Motor neuron (in vitro differentiated cells): ENCODE measurements at regions not wholly inside any gene's neighbourhood (a gene's known extent, or its start where the extent isn't known, plus 50 kb on each side); places are given as distances from the start of the nearest gene placed in this dataset.

Source experiments
- ATAC-seq, 8 experiments: fragments of 200-7000 bp; cut with Tn5 transposase; replicated peaks in 6 of 8; 2 replicates each; pipeline ENCODE4 v1.8.0; 2021; ENCODE audit warnings: mild to moderate bottlenecking in 8 of 8, moderate library complexity in 8 of 8
- H3K27ac ChIP-seq, 2 donors: fragments of 250-450 bp; sonication (Bioruptor Pico); 2 replicates each; pipeline ENCODE4 v1.9.0; 2021; ENCODE audit warnings: antibody characterized with exemption in 2 of 2, mild to moderate bottlenecking in 2 of 2, moderate library complexity in 1 of 2
- H3K4me1 ChIP-seq, 2 donors: fragments of 250-450 bp; sonication (Bioruptor Pico); replicated peaks in 1 of 2; 2 replicates each; pipeline ENCODE4 v1.6.1; 2021; ENCODE audit warnings: antibody characterized with exemption in 2 of 2, mild to moderate bottlenecking in 2 of 2, moderate library complexity in 1 of 2
- H3K4me3 ChIP-seq, 5 donors: fragments of 250-450 bp; sonication (Bioruptor Pico); 2 replicates each; pipeline ENCODE4 v1.9.0; 2021; ENCODE audit warnings: antibody characterized with exemption in 5 of 5, mild to moderate bottlenecking in 5 of 5, moderate library complexity in 4 of 5
- WGBS, 10 experiments: fragments of 450-650 bp; shearing (Covaris generic); methylation state at CpG; one replicate each; pipeline ENCODE4 v1.0.0; 2022; 5-methylcytosine and 5-hydroxymethylcytosine counted together
- in situ Hi-C, 9 experiments: fragments of 400-800 bp; cut with MboI; loops; one replicate each; pipeline ENCODE4 v1.15.0; 2021; ENCODE audit warnings: low sequenced_read_pairs in 9 of 9, low pct_unique_long_range_greater_than_20kb in 2 of 9; ENCODE audit not compliant: unreplicated experiment in 9 of 9

DNA sequence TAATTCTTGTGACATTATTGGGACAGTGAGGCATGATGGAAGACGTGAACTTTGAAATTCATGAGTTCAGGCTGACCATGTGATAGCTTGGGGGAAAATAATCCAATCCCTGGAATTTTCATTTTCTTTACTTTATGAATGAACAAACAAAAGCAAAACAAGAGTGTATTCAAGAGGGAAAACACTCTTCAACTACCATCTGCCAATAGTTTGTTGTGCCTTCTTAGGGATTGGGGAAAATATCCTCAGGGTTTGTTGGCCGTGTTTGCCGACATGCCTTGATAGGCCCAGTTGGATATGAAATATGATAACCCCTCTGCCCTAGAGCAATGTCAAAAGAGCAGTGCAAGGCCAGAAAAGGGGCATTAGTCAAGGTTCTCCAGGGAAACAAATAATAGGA is 80.8 kb upstream of the CLNK start:
- no peak for ATAC-seq
- Histone ChIP-seq H3K4me1 (peaks cover 4 to 5% of the 10 kb centered on the region in 2 donors), H3K4me3 (no peak overlapping the region), H3K27ac (no peak overlapping the region)
- in situ Hi-C loops = no loop called here
- whole genome bisulfite sequencing, 10 experiments = 0 to 100% (median 83%) methylated on average over 1 to 3 of the region's 3 CpGs; no CpG with 5 or more reads in 1 of the 10 experiments

DNA sequence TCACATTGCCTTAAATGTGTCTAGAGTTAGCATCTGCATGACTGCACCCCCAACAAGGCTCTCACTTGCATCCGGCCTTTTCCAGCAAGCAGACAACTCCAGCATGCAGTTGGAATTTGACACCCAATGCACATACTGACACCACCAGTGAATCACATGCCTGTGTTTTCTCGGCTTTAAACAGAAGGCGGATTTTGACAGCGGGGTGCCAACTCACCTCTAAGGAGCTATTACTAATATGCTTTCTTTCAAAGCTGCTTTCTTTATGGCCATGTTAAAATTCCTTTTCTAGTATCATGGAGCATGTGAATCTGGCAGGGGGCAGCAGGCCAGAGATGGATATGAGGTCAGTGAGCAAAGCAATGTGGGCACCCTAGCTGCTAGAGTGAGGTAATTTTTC is 78.0 kb upstream of the CLNK start:
- peak; percentile 47 to 100 (median 74) for ATAC-seq
- Histone ChIP-seq H3K4me1 (peaks cover 4 to 5% of the 10 kb centered on the region in 2 donors), H3K4me3 (no peak overlapping the region), H3K27ac (no peak overlapping the region)
- in situ Hi-C loops = no loop called here
- 3 to 68% (median 60%) methylated on average over 1 to 4 of the region's 4 CpGs; no CpG with 5 or more reads in 5 of the 10 experiments for WGBS, 10 experiments

DNA sequence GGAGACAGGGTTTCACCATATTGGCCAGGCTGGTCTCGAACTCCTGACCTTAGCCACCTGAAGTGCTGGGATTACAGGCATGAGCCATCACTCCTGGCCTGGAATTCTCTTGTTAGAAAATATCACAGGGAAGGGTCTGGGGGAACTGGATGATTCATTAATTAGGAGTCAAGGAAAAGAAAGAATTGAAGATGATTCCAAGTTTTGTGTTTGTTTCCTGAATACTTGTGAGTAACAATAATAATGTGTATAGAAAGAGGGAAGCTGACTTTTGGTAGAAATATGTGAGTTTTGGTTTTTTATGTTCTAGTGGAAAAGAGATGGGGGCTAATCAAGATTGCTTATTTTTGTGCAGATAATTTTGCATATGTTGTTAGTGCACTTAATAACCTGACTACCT is 77.3 kb upstream of the CLNK start:
- in situ Hi-C loops = no loop called here
- Histone ChIP-seq H3K27ac (no peak overlapping the region), H3K4me1 (peaks cover 4 to 5% of the 10 kb centered on the region in 2 donors), H3K4me3 (no peak overlapping the region)
- ATAC-seq = no peak
- 0 to 100% (median 17%) methylated on average over 1 of the region's 1 CpG; no CpG with 5 or more reads in 3 of the 10 experiments for WGBS, 10 experiments

DNA sequence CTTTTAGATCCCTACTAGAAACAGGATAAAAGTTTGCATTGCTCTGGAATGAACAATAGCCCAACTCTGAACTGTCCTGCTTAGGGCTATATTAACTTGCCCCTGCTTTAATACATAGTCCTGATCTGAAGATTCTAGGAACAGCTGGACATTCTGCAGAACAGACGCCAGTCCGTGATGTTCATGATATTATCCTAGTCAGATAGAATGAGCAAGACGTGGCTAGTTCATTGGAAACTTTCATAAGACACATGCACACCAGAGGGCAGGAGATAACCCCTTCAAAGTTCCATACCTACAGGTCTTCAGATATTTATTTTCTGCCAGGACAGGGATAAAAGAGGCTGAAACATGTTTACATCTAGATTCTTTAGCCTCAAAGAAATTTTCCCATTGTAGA is 75.5 kb upstream of the CLNK start:
- Histone ChIP-seq H3K4me1 (peaks cover 4 to 5% of the 10 kb centered on the region in 2 donors), H3K4me3 (no peak overlapping the region), H3K27ac (no peak overlapping the region)
- no peak for ATAC-seq
- in situ Hi-C loops = no loop called here
- 23 to 100% (median 82%) methylated on average over 2 to 3 of the region's 3 CpGs; no CpG with 5 or more reads in 6 of the 10 experiments for WGBS, 10 experiments

DNA sequence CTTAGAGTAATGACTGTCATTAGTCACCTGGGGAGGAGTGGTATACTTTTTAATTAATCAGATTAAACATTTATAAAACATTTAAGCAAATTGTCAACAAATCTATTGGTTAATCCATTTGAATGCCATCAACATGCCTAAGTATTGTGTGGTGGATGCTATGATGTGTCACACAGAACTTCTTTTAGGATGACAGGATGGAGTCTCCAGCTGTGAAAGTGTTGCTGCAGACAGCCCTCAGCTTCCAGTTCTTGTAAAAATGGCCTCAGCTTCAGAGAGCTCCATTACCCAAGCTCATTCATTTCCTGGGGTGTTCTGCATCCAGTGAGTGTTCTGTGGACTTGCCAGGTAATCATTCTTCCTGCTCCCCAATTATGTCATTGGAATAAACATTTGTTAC is 74.3 kb upstream of the CLNK start:
- no peak for ATAC-seq
- in situ Hi-C loops = no loop called here
- Histone ChIP-seq H3K4me1 (peaks cover 4 to 5% of the 10 kb centered on the region in 2 donors), H3K27ac (no peak overlapping the region), H3K4me3 (no peak overlapping the region)

DNA sequence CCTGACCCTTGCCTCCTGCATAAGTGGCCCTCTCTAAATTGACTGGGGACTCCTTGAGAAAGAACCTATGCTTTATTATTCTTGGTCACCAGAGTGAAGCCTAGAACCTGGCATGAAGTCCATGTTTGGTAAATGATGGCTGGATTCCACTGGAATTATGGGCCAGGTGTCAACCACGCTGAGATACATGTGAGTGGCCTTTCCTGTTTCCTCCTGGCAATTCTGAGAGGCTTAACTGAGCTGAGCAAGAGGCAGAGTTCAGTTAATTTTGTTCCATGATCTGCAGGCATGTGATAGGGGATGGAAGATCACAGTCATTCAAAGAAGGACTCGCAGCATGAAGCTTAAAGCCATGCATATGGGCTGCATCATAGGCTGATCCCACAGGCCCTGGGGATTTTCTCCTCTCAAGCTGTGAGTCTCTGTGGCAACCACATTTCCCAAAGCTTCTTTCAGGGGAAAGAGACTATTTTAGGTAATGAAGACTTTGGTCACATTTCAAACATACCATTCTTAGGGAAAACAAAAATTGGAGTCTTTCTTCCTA is 69.4 kb upstream of the CLNK start:
- 17 to 83% (median 54%) methylated on average over 1 to 2 of the region's 2 CpGs; no CpG with 5 or more reads in 4 of the 10 experiments for WGBS, 10 experiments
- Histone ChIP-seq H3K27ac (no peak overlapping the region), H3K4me3 (no peak overlapping the region), H3K4me1 (no peaks in the 10 kb centered on the region)
- in situ Hi-C loops = no loop called here
- ATAC-seq = no peak

DNA sequence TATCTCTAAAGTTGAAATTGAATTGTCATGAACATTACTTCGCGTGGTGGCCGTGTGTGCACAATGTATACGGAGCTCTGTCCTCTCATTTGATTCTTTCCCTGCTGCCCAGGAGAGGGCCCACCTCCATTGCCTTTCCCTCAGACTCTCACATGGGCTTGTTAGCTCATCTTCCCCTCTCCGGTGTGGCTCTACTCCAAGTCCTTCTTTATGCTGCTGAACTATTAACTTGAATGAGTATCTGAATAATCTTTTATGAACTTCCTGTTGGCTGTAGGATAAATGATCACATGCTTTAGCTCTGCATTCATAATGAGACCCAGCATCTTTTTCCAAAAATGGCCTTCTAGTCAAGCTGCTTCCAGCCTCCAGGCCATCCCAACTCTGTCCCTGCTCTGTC is 68.8 kb upstream of the CLNK start:
- H3K4me3 ChIP-seq = no peak overlapping the region
- H3K27ac ChIP-seq = no peak overlapping the region
- in situ Hi-C loops = no loop called here
- ATAC-seq = no peak
- 20 to 97% (median 83%) methylated on average over 1 to 5 of the region's 5 CpGs; no CpG with 5 or more reads in 4 of the 10 experiments for WGBS, 10 experiments
- no peaks in the 10 kb centered on the region for H3K4me1 ChIP-seq

DNA sequence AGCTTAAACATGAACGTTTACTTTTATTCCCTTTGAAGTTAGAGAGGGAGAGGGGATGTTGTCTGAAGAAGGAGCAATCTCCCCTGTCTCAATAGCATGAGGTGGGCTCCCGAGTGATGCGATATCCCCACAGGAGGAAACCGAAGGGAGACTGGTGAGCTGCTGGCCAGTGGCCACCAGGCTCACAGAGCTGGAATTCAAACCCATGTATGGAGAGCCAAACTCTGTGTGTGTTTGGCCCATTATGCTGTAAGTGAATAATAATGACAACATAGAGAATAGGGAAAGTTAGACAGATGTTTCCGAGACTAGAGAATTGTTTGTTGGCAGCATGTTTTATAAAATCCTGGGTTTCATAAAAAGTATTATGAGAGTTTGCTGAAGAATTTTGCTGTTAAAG is 66.1 kb upstream of the CLNK start:
- Histone ChIP-seq H3K4me3 (no peak overlapping the region), H3K4me1 (peaks cover 0 to 5% of the 10 kb centered on the region in 2 donors), H3K27ac (no peak overlapping the region)
- ATAC-seq = no peak
- 4 to 100% (median 50%) methylated on average over 1 to 5 of the region's 5 CpGs; no CpG with 5 or more reads in 3 of the 10 experiments for WGBS, 10 experiments
- in situ Hi-C loops = no loop called here

DNA sequence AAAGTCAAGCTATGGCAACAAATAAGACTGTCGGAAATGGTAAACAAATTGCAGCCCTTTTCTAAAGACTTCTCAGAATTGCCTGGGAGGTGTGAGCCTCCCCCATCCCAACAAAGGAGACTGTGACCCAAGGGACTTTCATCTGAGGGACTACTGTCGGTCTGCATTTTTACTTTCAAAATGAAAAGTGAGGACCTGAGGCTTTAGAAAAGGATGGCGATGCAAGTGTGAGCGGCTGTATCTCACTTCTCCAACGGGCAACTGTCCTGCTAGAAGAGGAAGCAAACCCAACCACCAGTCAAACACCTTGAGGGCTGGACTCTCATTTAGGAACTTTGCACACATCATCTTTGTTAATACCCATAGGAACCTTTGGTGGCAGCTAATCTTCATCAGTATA is 62.6 kb upstream of the CLNK start:
- H3K4me1 ChIP-seq = peaks cover 0 to 5% of the 10 kb centered on the region in 2 donors
- 20 to 74% (median 63%) methylated on average over 1 to 3 of the region's 5 CpGs; no CpG with 5 or more reads in 4 of the 10 experiments for WGBS, 10 experiments
- no peak for ATAC-seq
- H3K27ac ChIP-seq = no peak overlapping the region
- no peak overlapping the region for H3K4me3 ChIP-seq
- in situ Hi-C loops = no loop called here

DNA sequence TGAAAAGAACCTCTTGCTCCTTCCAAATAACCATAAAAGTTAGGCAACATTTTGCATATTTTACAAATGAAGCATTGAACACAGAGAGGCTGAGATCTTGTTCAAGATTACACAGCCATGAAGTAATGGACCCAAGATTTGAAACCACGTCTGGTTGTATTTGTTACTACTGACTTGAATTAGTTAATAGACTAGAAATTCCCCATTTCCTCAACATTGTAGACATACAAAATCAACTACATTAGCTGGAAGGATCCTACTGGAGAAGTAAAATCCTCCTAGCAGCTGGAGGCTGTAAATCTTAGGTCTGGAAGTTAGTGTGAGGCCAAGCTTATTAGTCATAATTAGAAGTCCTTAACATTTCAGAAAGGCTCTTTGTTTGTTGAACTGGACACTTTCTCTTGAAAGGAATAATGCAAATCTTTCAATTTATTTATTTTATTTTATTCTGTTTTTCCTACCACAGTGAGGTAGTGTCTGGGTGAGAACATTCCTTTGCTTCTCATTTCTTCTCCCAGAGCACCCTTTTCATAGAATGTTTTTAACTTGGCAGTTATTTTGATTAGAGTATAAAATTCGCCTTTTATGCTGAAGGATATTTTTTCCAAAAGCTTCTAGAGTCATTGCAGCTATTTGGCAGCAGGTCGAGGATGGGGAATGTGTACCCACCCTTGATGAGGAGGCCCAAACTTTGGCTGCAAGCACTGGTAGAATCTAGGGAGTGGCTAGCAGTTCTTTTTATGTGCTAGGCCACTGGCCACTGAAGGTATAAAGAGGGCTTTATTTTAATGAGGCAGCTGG is 62.0 kb upstream of the CLNK start:
- WGBS, 10 experiments = 0 to 100% (median 33%) methylated on average over 1 to 3 of the region's 3 CpGs; no CpG with 5 or more reads in 1 of the 10 experiments
- peaks cover 0 to 5% of the 10 kb centered on the region in 2 donors for H3K4me1 ChIP-seq
- ATAC-seq = peak in 4 of 8 experiments; percentile 22 to 85 (median 35)

DNA sequence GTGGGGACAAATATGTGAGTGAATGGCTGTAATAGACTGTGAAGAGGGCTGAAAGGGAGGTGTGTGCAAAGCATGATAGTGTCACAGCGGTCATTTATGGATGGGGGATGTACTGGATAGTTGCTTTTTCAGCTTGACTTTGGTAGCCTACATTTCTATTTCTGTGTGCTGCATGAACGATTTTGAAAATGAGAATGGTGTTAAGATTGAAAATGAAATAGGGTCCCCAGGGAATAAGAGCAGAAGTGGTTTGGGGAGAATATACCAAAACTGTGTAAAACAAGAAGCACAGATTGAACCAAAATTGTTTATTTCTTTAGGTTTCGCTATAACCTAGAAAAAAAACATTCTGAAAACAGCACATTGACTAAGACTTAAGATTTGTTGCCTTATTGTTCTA is 58.8 kb upstream of the CLNK start:
- no peak for ATAC-seq
- Histone ChIP-seq H3K4me3 (no peak overlapping the region), H3K4me1 (peaks cover 0 to 5% of the 10 kb centered on the region in 2 donors), H3K27ac (no peak overlapping the region)
- WGBS, 10 experiments = 0 to 100% (median 77%) methylated on average over 2 to 3 of the region's 3 CpGs
- in situ Hi-C loops = no loop called here

More for the DNA sequence above, 62.0 kb upstream of the CLNK start:
- Histone ChIP-seq H3K27ac (no peak overlapping the region), H3K4me3 (no peak overlapping the region)
- in situ Hi-C loops = no loop called here

DNA sequence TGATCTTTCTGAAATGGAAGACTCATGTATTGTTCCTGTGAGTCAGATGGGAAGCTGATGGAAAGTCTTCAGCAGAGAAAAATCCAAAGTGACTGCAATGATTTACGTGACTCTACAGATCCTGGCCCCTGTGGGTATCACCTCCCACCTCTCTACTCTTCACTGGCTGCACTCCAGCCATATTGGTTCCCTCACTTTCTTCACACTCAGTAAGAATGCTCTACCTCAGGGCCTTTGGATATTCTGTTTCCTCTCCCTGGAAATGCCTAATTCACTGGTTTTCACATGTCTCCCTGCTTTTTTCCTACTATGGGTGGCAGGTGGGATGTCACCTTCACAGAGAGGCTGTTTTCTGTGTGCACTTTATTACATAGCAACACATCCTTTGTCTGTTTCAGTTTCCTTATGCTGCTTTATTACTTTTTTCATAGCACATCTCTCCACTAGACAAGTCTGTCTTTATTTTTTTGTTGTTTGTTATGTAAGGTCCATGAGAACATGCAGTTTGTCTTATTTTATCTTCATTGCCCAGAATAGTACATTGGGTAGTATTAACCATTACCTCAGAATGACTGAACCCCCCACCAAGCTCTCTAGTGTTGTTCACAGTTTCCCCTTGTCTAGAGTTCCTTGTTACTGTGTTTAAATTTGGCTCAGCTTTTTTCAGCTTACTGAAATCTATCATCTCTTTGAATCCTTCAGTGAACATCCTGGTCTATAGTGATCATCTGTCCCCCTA is 57.6 kb upstream of the CLNK start:
- 20 to 100% (median 80%) methylated on average over 1 of the region's 1 CpG; no CpG with 5 or more reads in 5 of the 10 experiments for WGBS, 10 experiments
- in situ Hi-C loops = no loop called here
- Histone ChIP-seq H3K4me3 (no peak overlapping the region), H3K27ac (no peak overlapping the region), H3K4me1 (peaks cover 4 to 5% of the 10 kb centered on the region in 2 donors)
- no peak for ATAC-seq

DNA sequence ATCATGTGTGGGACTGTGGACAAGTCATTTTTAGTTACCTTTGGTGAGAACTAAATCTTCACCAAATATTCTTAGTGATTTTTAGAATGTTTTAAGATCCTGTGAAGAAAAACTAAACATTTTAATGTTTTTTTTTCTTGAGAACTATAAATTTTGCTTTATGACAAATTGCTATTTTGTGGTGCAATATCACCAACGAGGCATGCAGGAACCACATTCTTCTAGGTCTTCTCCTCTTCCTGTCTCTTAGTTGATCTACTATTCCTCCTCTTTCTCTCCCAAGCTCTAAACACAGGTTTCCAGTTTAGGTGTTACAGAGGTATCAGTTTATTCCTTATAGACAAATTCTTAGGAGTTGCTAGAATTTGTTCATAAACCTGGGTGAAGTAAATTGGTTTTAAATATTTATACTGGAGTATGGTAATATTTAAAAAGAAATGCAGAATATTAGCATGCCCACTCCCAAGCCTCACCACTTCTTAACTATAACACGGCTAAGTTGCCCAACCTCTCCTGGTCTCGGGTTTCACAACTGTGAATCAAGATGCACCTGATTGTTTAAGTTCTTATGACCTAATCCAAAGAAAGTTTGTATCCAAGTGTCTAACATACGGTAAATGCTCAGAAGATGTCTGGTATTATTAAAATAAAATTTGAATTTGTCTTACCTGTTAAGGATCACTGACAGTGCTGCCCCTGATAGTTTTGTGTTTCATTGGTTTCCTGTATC is 56.5 kb upstream of the CLNK start:
- H3K4me3 ChIP-seq = no peak overlapping the region
- no peak overlapping the region for H3K27ac ChIP-seq
- in situ Hi-C loops = no loop called here
- WGBS, 10 experiments = 0 to 89% (median 53%) methylated on average over 2 to 4 of the region's 4 CpGs; no CpG with 5 or more reads in 2 of the 10 experiments
- ATAC-seq = no peak
- H3K4me1 ChIP-seq = peaks cover 0 to 7% of the 10 kb centered on the region in 2 donors
